Uterus (tissue), 3 donors: ENCODE measurements at regions not wholly inside any gene's neighbourhood (a gene's known extent, or its start where the extent isn't known, plus 50 kb on each side); places are given as distances from the start of the nearest gene placed in this dataset.
"Not testable (repeated sequence)": the region's sequence is repeated elsewhere in the genome, so short reads cannot be mapped to it uniquely, and the experiment has no call there.

Experiments used
- DNase-seq, 2 donors: peaks; one replicate each; pipeline ENCODE4 v3.0.0-alpha.2; 2019 to 2020
- H3K27ac ChIP-seq, 2 donors: fragments of 200-600 bp; sonication (generic); 1 replicate in 1 of 2; 2 replicates in 1 of 2; pipeline ENCODE4 v1.5.1; 2016 to 2018
- H3K27me3 ChIP-seq, 2 donors: fragments of 200-600 bp; sonication (generic); one replicate each; pipeline ENCODE4 v1.5.1; 2018 to 2019; ENCODE audit warnings: control low read depth in 1 of 2
- H3K36me3 ChIP-seq, 2 donors: fragments of 200-600 bp; sonication (generic); one replicate each; pipeline ENCODE4 v1.5.1; 2019; ENCODE audit warnings: control low read depth in 1 of 2
- H3K4me1 ChIP-seq, 2 donors: fragments of 200-600 bp; sonication (generic); one replicate each; pipeline ENCODE4 v1.5.1; 2018 to 2019; ENCODE audit warnings: control low read depth in 1 of 2
- H3K4me3 ChIP-seq, 2 donors: fragments of 200-600 bp; sonication (generic); 1 replicate in 1 of 2; 2 replicates in 1 of 2; pipeline ENCODE4 v1.5.1; 2018 to 2019; ENCODE audit warnings: mild to moderate bottlenecking in 1 of 2
- H3K9me3 ChIP-seq, 2 donors: fragments of 200-600 bp; sonication (generic); one replicate each; pipeline ENCODE4 v1.5.1; 2019; ENCODE audit warnings: control low read depth in 1 of 2
- intact Hi-C: fragments of 100-400 bp; cut with DNase I; formaldehyde crosslinking; loops from one replicate; pipeline ENCODE4 v1.15.1; 2023; ENCODE audit warnings: low total_unique reads
- donor health status: DM: yes; HTN: yes; CAD: no.

- H3K4me1 ChIP-seq, intact Hi-C loops, DNase-seq, H3K27ac ChIP-seq, H3K9me3 ChIP-seq, H3K4me3 ChIP-seq, H3K27me3 ChIP-seq, H3K36me3 ChIP-seq: not testable (repeated sequence)
Measured at GRCh38 chr7:76712926-76713325, 85.8 kb upstream of the POMZP3 start.

- H3K4me3 ChIP-seq, intact Hi-C loops, H3K27me3 ChIP-seq, DNase-seq, H3K9me3 ChIP-seq, H3K4me1 ChIP-seq, H3K27ac ChIP-seq, H3K36me3 ChIP-seq: not testable (repeated sequence)
Measured at GRCh38 chr7:76711648-76712047, 84.6 kb upstream of the POMZP3 start.

- H3K36me3 ChIP-seq, H3K27ac ChIP-seq, H3K27me3 ChIP-seq, H3K9me3 ChIP-seq, H3K4me3 ChIP-seq, H3K4me1 ChIP-seq, DNase-seq, intact Hi-C loops: not testable (repeated sequence)
Measured at GRCh38 chr7:76709703-76710102, 82.6 kb upstream of the POMZP3 start.

GRCh38 chr7:76708446-76708845 lies 81.4 kb upstream of the POMZP3 start:
- intact Hi-C loops, DNase-seq, H3K36me3 ChIP-seq, H3K4me1 ChIP-seq, H3K27ac ChIP-seq, H3K4me3 ChIP-seq, H3K27me3 ChIP-seq, H3K9me3 ChIP-seq: not testable (repeated sequence)

- H3K9me3 ChIP-seq, H3K4me3 ChIP-seq, H3K4me1 ChIP-seq, DNase-seq, H3K36me3 ChIP-seq, H3K27ac ChIP-seq, intact Hi-C loops, H3K27me3 ChIP-seq: not testable (repeated sequence)
Measured at GRCh38 chr7:76703815-76704214, 76.7 kb upstream of the POMZP3 start.

- H3K4me1 ChIP-seq, DNase-seq, H3K9me3 ChIP-seq, H3K4me3 ChIP-seq, H3K36me3 ChIP-seq, intact Hi-C loops, H3K27me3 ChIP-seq, H3K27ac ChIP-seq: not testable (repeated sequence)
Measured at GRCh38 chr7:76686277-76686676, 59.2 kb upstream of the POMZP3 start.

- H3K9me3 ChIP-seq, H3K36me3 ChIP-seq, intact Hi-C loops, H3K4me1 ChIP-seq, DNase-seq, H3K27ac ChIP-seq, H3K27me3 ChIP-seq, H3K4me3 ChIP-seq: not testable (repeated sequence)
Measured at GRCh38 chr7:76684737-76685136, 57.7 kb upstream of the POMZP3 start.

GRCh38 chr7:76683631-76684030 lies 56.6 kb upstream of the POMZP3 start:
- H3K4me3 ChIP-seq, H3K27ac ChIP-seq, H3K27me3 ChIP-seq, H3K9me3 ChIP-seq, DNase-seq, H3K36me3 ChIP-seq, H3K4me1 ChIP-seq, intact Hi-C loops: not testable (repeated sequence)

- H3K36me3 ChIP-seq, H3K4me1 ChIP-seq, DNase-seq, H3K9me3 ChIP-seq, H3K27ac ChIP-seq, H3K4me3 ChIP-seq, intact Hi-C loops, H3K27me3 ChIP-seq: not testable (repeated sequence)
Measured at GRCh38 chr7:76681810-76682209, 54.7 kb upstream of the POMZP3 start.

GRCh38 chr7:76679174-76679573 lies 52.1 kb upstream of the POMZP3 start:
- intact Hi-C loops, H3K4me1 ChIP-seq, H3K36me3 ChIP-seq, DNase-seq, H3K9me3 ChIP-seq, H3K27ac ChIP-seq, H3K4me3 ChIP-seq, H3K27me3 ChIP-seq: not testable (repeated sequence)

GRCh38 chr7:76678500-76678899 lies 51.4 kb upstream of the POMZP3 start:
- H3K36me3 ChIP-seq, H3K9me3 ChIP-seq, H3K27ac ChIP-seq, intact Hi-C loops, H3K27me3 ChIP-seq, DNase-seq, H3K4me1 ChIP-seq, H3K4me3 ChIP-seq: not testable (repeated sequence)

GRCh38 chr7:76676890-76677289 lies 49.8 kb upstream of the POMZP3 start:
- DNase-seq, H3K4me3 ChIP-seq, H3K36me3 ChIP-seq, H3K27ac ChIP-seq, H3K9me3 ChIP-seq, H3K27me3 ChIP-seq, H3K4me1 ChIP-seq, intact Hi-C loops: not testable (repeated sequence)
